ENCODE measurements at regions not wholly inside any gene's neighbourhood (a gene's known extent, or its start where the extent isn't known, plus 50 kb on each side); places are given as distances from the start of the nearest gene placed in this dataset.

DNA sequence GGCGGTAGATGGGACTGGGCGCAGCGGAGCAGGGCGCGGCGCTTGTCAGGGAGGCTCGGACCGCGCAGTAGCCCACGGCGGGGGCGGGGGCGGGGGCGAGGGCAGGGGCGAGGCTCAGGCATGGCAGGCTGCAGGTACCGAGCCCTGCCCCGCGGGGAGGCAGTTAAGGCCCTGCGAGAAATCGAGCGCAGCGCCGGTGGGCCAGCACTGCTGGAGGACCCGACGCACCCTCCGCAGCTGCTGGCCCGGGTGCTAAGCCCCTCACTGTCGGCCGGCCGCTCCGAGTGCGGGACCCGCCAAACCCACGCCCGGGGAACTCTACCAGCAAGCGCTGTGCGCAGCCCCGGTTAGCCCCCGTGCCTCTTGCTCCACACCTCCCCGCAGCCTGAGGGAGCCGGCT is 90.2 kb upstream of the RPL38 start:
- no TSS peak for BruUV-seq (replicated peaks)
- POLR2A ChIA-PET = no interaction called here
- no peaks in the 10 kb centered on the region for H3K36me3 Mint-ChIP-seq (ENCODE audit: insufficient read depth, unreplicated experiment)

DNA sequence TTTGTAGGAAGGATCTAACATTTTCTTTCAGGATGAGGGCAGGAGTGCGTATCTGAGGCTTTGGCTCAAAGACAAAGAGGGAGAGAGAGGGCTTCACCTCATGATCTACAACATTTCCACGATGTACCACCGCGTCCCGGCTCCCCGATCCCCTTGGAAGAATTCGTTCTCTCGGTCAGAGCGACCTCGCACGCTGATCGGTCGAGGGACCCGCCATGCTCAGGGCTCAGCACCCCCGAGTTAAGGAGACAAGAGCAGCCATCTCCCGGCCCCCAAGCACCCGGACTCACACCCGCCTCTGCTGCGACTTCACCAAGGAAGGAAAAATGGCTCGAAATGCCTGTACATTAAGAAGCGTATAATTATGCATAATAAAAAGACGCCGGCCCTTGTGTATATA is 89.5 kb upstream of the RPL38 start:
- Mint-ChIP-seq H3K27me3 (ENCODE audit: insufficient read depth, unreplicated experiment) (peaks cover 50% of the 10 kb centered on the region), H3K9me3 (ENCODE audit: unreplicated experiment) (no peaks in the 10 kb centered on the region), H3K4me1 (ENCODE audit: insufficient read depth, unreplicated experiment) (no peaks in the 10 kb centered on the region), H3K27ac (ENCODE audit: low read depth, unreplicated experiment) (no peak overlapping the region), H3K4me3 (ENCODE audit: unreplicated experiment) (no peak overlapping the region), H3K36me3 (ENCODE audit: insufficient read depth, unreplicated experiment) (no peaks in the 10 kb centered on the region)
- TF ChIP-seq, protein P1, sequence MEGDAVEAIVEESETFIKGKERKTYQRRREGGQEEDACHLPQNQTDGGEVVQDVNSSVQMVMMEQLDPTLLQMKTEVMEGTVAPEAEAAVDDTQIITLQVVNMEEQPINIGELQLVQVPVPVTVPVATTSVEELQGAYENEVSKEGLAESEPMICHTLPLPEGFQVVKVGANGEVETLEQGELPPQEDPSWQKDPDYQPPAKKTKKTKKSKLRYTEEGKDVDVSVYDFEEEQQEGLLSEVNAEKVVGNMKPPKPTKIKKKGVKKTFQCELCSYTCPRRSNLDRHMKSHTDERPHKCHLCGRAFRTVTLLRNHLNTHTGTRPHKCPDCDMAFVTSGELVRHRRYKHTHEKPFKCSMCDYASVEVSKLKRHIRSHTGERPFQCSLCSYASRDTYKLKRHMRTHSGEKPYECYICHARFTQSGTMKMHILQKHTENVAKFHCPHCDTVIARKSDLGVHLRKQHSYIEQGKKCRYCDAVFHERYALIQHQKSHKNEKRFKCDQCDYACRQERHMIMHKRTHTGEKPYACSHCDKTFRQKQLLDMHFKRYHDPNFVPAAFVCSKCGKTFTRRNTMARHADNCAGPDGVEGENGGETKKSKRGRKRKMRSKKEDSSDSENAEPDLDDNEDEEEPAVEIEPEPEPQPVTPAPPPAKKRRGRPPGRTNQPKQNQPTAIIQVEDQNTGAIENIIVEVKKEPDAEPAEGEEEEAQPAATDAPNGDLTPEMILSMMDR (IDR thresholded peaks at IDR 0.05; ENCODE audit: unreplicated experiment) = no peak
- ChIA-PET CTCF (no interaction called here), POLR2A (no interaction called here)
- no peak for DNase-seq (ENCODE audit: unreplicated experiment)
- no TSS peak for BruUV-seq (replicated peaks)
- intact Hi-C loops (cut with micrococcal nuclease) = no loop called here

More for the DNA sequence above, 90.2 kb upstream of the RPL38 start:
- TF ChIP-seq, protein P1 (IDR thresholded peaks at IDR 0.05; ENCODE audit: unreplicated experiment) = no peak
- Mint-ChIP-seq H3K4me1 (ENCODE audit: insufficient read depth, unreplicated experiment) (no peaks in the 10 kb centered on the region), H3K9me3 (ENCODE audit: unreplicated experiment) (no peaks in the 10 kb centered on the region), H3K27me3 (ENCODE audit: insufficient read depth, unreplicated experiment) (peaks cover 50% of the 10 kb centered on the region), H3K4me3 (ENCODE audit: unreplicated experiment) (no peak overlapping the region), H3K27ac (ENCODE audit: low read depth, unreplicated experiment) (no peak overlapping the region)
- CTCF ChIA-PET = interaction anchor here (1.0 kb wide), 1 partner anchor 23 kb away, joined by 3 read pairs; no protein-coding TSS in a partner anchor
- DNase-seq (ENCODE audit: unreplicated experiment) = no peak
- intact Hi-C loops (cut with micrococcal nuclease) = no loop called here

DNA sequence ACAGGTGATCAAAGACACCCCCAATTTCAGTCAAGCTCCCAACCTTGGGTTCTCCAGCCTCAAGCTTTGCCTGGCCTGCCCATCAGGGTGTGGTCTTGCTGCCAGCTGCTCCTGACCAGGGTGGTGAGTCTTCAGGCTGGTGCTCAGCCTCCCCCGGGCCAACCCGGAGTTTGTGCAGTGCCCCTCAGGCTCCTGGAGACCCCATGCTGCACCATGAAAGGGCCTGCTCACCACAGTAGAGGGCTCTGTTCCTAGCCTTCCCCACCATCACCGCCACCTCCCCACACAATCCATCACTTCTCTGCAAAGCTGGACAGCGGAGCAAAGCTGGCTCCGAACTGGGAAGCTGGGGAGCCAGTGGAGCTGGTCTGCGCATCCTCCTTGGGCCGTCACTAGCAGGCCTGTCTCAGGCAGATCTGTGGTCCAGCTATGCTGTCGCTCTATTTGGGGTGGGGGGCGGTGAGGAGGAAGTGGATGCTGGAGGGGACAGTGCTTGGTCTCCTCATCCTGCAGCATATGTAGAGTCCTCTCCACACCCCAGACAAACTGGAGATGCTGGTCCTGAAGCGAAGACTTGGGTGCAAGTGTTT is 88.5 kb upstream of the RPL38 start:
- no peaks in the 10 kb centered on the region for H3K36me3 Mint-ChIP-seq (ENCODE audit: insufficient read depth, unreplicated experiment)
- BruUV-seq (replicated peaks) = no TSS peak
- H3K27me3 Mint-ChIP-seq (ENCODE audit: insufficient read depth, unreplicated experiment) = peaks cover 50% of the 10 kb centered on the region
- DNase-seq (ENCODE audit: unreplicated experiment) = no peak
- no peak overlapping the region for H3K4me3 Mint-ChIP-seq (ENCODE audit: unreplicated experiment)
- TF ChIP-seq, protein P1 (IDR thresholded peaks at IDR 0.05; ENCODE audit: unreplicated experiment) = no peak
- no peaks in the 10 kb centered on the region for H3K9me3 Mint-ChIP-seq (ENCODE audit: unreplicated experiment)
- ChIA-PET POLR2A (no interaction called here), CTCF (no interaction called here)
- no peaks in the 10 kb centered on the region for H3K4me1 Mint-ChIP-seq (ENCODE audit: insufficient read depth, unreplicated experiment)
- intact Hi-C loops (cut with micrococcal nuclease) = no loop called here
- no peak overlapping the region for H3K27ac Mint-ChIP-seq (ENCODE audit: low read depth, unreplicated experiment)

DNA sequence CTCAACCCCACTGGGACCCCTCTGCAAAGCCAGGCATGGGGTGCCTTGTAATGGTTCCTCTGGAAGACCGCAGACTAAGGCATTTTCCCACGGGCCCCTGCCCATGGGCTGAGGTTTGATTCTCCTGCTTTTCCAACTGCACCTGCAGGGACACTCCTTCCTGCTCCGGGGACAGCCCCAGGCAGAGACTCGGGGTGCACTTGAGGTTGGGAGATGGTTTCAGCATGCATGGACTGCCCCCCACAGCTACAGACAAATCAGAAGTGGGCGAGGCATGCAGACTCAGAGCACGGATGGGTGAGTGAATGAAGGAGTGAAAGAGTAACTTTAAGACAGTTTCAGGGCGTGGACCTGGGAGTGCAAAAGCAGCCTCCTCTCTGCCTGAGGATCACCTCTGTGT is 87.9 kb upstream of the RPL38 start:
- DNase-seq (ENCODE audit: unreplicated experiment) = no peak
- H3K36me3 Mint-ChIP-seq (ENCODE audit: insufficient read depth, unreplicated experiment) = no peaks in the 10 kb centered on the region
- H3K9me3 Mint-ChIP-seq (ENCODE audit: unreplicated experiment) = no peaks in the 10 kb centered on the region
- BruUV-seq (replicated peaks) = no TSS peak
- ChIA-PET POLR2A (no interaction called here), CTCF (no interaction called here)
- intact Hi-C loops (cut with micrococcal nuclease) = no loop called here
- H3K27me3 Mint-ChIP-seq (ENCODE audit: insufficient read depth, unreplicated experiment) = peaks cover 55% of the 10 kb centered on the region
- TF ChIP-seq, protein P1 (IDR thresholded peaks at IDR 0.05; ENCODE audit: unreplicated experiment) = no peak
- H3K4me3 Mint-ChIP-seq (ENCODE audit: unreplicated experiment) = no peak overlapping the region
- H3K4me1 Mint-ChIP-seq (ENCODE audit: insufficient read depth, unreplicated experiment) = no peaks in the 10 kb centered on the region
- H3K27ac Mint-ChIP-seq (ENCODE audit: low read depth, unreplicated experiment) = no peak overlapping the region
